Keratinocyte (primary cell): ENCODE measurements at regions not wholly inside any gene's neighbourhood (a gene's known extent, or its start where the extent isn't known, plus 50 kb on each side); places are given as distances from the start of the nearest gene placed in this dataset.

ENCODE experiments used
- DNase-seq: peaks from one replicate; pipeline ENCODE4 v3.0.0-alpha.2; 2011; ENCODE audit warnings: low read depth, missing footprints, low spot score
- FAIRE-seq: peaks from 2 replicates; lab custom pipeline; 2011; peaks lifted over from hg19 to GRCh38; lab: Jason Lieb, UNC
- H2AFZ ChIP-seq: 2 replicates; pipeline ENCODE4 v1.6.0; 2012; ENCODE audit warnings: low read length, control low read depth, inconsistent platforms; ENCODE audit not compliant: control insufficient read depth
- H3K27ac ChIP-seq: 2 replicates; pipeline ENCODE4 v1.5.1; 2011; ENCODE audit warnings: low read length; ENCODE audit not compliant: control insufficient read depth, insufficient read depth
- H3K27me3 ChIP-seq: 3 replicates; pipeline ENCODE4 v1.6.0; 2011; ENCODE audit warnings: low read length; ENCODE audit not compliant: control insufficient read depth, insufficient read depth; ENCODE audit errors: extremely low read depth
- H3K36me3 ChIP-seq, 2 experiments: 2 replicates in 1 of 2; 3 replicates in 1 of 2; pipeline ENCODE4 v1.5.1; 2011; ENCODE audit warnings: low read length in 2 of 2, mild to moderate bottlenecking in 1 of 2; ENCODE audit not compliant: control insufficient read depth in 2 of 2, insufficient read depth in 2 of 2; ENCODE audit errors: extremely low read depth in 1 of 2
- H3K4me1 ChIP-seq: 3 replicates; pipeline ENCODE4 v1.5.1; 2011; ENCODE audit warnings: low read length; ENCODE audit not compliant: control insufficient read depth, insufficient read depth; ENCODE audit errors: extremely low read depth
- H3K4me2 ChIP-seq: 3 replicates; pipeline ENCODE4 v1.6.0; 2011; ENCODE audit warnings: low read depth, low read length; ENCODE audit not compliant: control insufficient read depth, insufficient read depth; ENCODE audit errors: extremely low read depth
- H3K4me3 ChIP-seq, 3 experiments: fragments of 200-600 bp in 1 of 3; sonication (generic) in 1 of 3; 2 replicates in 2 of 3; 3 replicates in 1 of 3; pipeline ENCODE4 v1.5.1; 2011 to 2016; ENCODE audit warnings: low read length in 3 of 3, mild to moderate bottlenecking in 3 of 3, control low read depth in 2 of 3, inconsistent platforms in 1 of 3, low read depth in 1 of 3, mixed read lengths in 1 of 3, mixed run types in 1 of 3, moderate library complexity in 1 of 3; ENCODE audit not compliant: control insufficient read depth in 2 of 3, insufficient read depth in 2 of 3; ENCODE audit errors: extremely low read depth in 1 of 3
- H3K79me2 ChIP-seq: 2 replicates; pipeline ENCODE4 v1.6.0; 2012; ENCODE audit warnings: low read length; ENCODE audit not compliant: control insufficient read depth, insufficient read depth
- H3K9ac ChIP-seq: 3 replicates; pipeline ENCODE4 v1.6.0; 2011; ENCODE audit warnings: low read length; ENCODE audit not compliant: control insufficient read depth, insufficient read depth; ENCODE audit errors: extremely low read depth
- H3K9me1 ChIP-seq: 3 replicates; pipeline ENCODE4 v1.6.0; 2011; ENCODE audit warnings: low read length; ENCODE audit not compliant: control insufficient read depth, insufficient read depth; ENCODE audit errors: extremely low read depth
- H3K9me3 ChIP-seq: 2 replicates; pipeline ENCODE4 v1.5.1; 2012; ENCODE audit warnings: low read depth, low read length; ENCODE audit not compliant: control insufficient read depth
- H4K20me1 ChIP-seq: 3 replicates; pipeline ENCODE4 v1.6.0; 2011; ENCODE audit warnings: low read length; ENCODE audit not compliant: control insufficient read depth, insufficient read depth; ENCODE audit errors: extremely low read depth
- EZH2 ChIP-seq: IDR thresholded peaks from one replicate; pipeline ENCODE4 v1.6.1; 2012; ENCODE audit warnings: inconsistent platforms, mild to moderate bottlenecking, low read length, moderate library complexity
- dilution Hi-C: fragments of 300-500 bp; cut with MboI; formaldehyde crosslinking; loops from one replicate; pipeline ENCODE4 v1.7.0; 2020; ENCODE audit warnings: low sequenced_read_pairs; ENCODE audit not compliant: extremely low pct_ligation_motif_present
- TF ChIP-seq, protein P1 (sequence below), 3 experiments: IDR thresholded peaks in 1 of 3; conservative IDR thresholded peaks in 1 of 3; optimal IDR thresholded peaks in 1 of 3; 2 replicates in 2 of 3; 3 replicates in 1 of 3; pipeline versions ENCODE3 to v1.5.1; 2011; ENCODE audit warnings: low read length in 3 of 3, mild to moderate bottlenecking in 3 of 3, moderate library complexity in 2 of 3, control low read depth in 1 of 3, inconsistent platforms in 1 of 3; ENCODE audit not compliant: insufficient read depth in 2 of 3; ENCODE audit errors: extremely low read depth in 1 of 3

DNA sequence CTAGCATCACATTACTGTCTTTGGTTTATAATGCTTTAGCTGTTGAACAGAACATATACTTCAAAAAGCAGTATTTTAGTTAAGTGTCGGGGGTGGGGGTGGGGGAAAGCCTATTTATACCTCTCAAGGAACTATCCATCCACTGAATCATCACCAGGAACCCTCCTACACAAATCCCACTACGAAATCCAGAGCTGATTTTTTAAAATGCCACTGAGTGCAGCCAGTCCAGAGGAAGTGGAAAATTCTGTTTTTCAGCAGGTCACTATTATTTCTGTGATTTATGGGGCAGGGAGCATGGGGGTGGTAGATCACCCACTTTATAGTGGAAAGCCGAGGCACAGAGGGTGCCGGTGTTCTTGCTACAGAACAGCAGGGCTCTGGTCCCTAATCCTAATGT lies 284.1 kb downstream of the SOX9 start:
- DNase-seq: no peak
- Histone ChIP-seq H3K4me3 (no peak overlapping the region), H3K9ac (no peak overlapping the region), H3K4me1 (peaks cover 22% of the 10 kb centered on the region), H2AFZ (no peak overlapping the region), H4K20me1 (no peaks in the 10 kb centered on the region), H3K27ac (no peak overlapping the region), H3K79me2 (peaks cover 42% of the 10 kb centered on the region), H3K9me1 (peaks cover 2% of the 10 kb centered on the region), H3K4me2 (no peak overlapping the region), H3K9me3 (no peaks in the 10 kb centered on the region), H3K36me3 (peaks cover 13 to 18% of the 10 kb centered on the region in 2 experiments), H3K27me3 (no peaks in the 10 kb centered on the region)
- no peak for FAIRE-seq
- TF ChIP-seq, protein P1, sequence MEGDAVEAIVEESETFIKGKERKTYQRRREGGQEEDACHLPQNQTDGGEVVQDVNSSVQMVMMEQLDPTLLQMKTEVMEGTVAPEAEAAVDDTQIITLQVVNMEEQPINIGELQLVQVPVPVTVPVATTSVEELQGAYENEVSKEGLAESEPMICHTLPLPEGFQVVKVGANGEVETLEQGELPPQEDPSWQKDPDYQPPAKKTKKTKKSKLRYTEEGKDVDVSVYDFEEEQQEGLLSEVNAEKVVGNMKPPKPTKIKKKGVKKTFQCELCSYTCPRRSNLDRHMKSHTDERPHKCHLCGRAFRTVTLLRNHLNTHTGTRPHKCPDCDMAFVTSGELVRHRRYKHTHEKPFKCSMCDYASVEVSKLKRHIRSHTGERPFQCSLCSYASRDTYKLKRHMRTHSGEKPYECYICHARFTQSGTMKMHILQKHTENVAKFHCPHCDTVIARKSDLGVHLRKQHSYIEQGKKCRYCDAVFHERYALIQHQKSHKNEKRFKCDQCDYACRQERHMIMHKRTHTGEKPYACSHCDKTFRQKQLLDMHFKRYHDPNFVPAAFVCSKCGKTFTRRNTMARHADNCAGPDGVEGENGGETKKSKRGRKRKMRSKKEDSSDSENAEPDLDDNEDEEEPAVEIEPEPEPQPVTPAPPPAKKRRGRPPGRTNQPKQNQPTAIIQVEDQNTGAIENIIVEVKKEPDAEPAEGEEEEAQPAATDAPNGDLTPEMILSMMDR (optimal IDR thresholded peaks at IDR 0.05 in 1 of 3, IDR thresholded peaks at IDR 0.05 in 1 of 3, conservative IDR thresholded peaks at IDR 0.05 in 1 of 3; ENCODE audit: extremely low read depth in 1 of 3, insufficient read depth in 2 of 3, low read length in 3 of 3): no peak
- TF ChIP-seq EZH2: no peak
- dilution Hi-C loops: no loop called here

DNA sequence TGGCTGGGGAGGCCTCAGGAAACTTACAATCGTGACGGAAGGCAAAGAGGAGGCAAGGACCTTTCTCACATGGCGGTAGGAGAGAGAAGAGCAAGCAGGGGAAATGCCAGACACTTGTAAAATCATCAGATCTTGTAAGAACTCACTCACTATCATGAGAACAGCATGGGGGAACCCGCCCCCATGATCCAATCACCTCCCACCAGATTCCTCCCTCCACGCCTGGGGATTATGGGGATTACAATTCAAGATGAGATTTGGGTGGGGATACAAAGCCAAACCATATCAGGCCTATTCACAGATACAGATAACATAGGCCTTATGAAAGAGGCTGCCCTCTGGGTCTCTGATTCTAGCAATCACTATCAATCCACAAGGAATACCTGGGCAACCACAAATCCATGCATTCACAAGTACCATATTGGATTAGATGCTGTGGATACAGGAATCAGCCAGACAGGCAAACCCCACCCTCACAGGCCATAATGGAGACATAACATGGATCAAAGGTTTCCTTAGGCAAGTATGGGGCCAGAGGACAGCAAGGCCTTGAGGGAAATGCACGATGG lies 284.9 kb downstream of the SOX9 start:
- no peak overlapping the region for H2AFZ ChIP-seq
- peak overlapping the region; percentile 92 for H3K27ac ChIP-seq
- dilution Hi-C loops: no loop called here
- H3K36me3 ChIP-seq: peaks cover 13 to 19% of the 10 kb centered on the region in 2 experiments
- FAIRE-seq (no peak), DNase-seq (no peak)
- H3K9me3 ChIP-seq: no peaks in the 10 kb centered on the region
- no peaks in the 10 kb centered on the region for H4K20me1 ChIP-seq
- TF ChIP-seq, protein P1 (optimal IDR thresholded peaks at IDR 0.05 in 1 of 3, IDR thresholded peaks at IDR 0.05 in 1 of 3, conservative IDR thresholded peaks at IDR 0.05 in 1 of 3; ENCODE audit: extremely low read depth in 1 of 3, insufficient read depth in 2 of 3, low read length in 3 of 3): no peak
- no peak for TF ChIP-seq EZH2
- H3K9ac ChIP-seq: no peak overlapping the region
- peaks cover 25% of the 10 kb centered on the region for H3K4me1 ChIP-seq
- peaks cover 48% of the 10 kb centered on the region for H3K79me2 ChIP-seq
- H3K4me3 ChIP-seq: no peak overlapping the region
- no peak overlapping the region for H3K4me2 ChIP-seq
- H3K9me1 ChIP-seq: peaks cover 2% of the 10 kb centered on the region
- H3K27me3 ChIP-seq: no peaks in the 10 kb centered on the region
